GM23338 (cell line): ENCODE measurements at regions not wholly inside any gene's neighbourhood (a gene's known extent, or its start where the extent isn't known, plus 50 kb on each side); places are given as distances from the start of the nearest gene placed in this dataset.
A peak's percentile ranks its signal among the peaks of the same experiment; 100 is the strongest.

Experiments
- ATAC-seq: fragments of 200-7000 bp; cut with Tn5 transposase; 3 replicates; pipeline ENCODE4 v1.9.1; 2020
- DNase-seq: peaks from one replicate; pipeline ENCODE4 v3.0.0-alpha.2; 2015; ENCODE audit warnings: low spot score
- H2AFZ ChIP-seq: fragments of 200-600 bp; sonication (generic); 2 replicates; pipeline ENCODE4 v1.8.0; 2016; ENCODE audit warnings: antibody characterized with exemption, mild to moderate bottlenecking, moderate library complexity
- H3F3A ChIP-seq: fragments of 200-600 bp; sonication (generic); replicated peaks from 2 replicates; pipeline ENCODE4 v1.8.0; 2017; ENCODE audit warnings: antibody characterized with exemption, mixed run types, low read depth
- H3K27ac ChIP-seq: fragments of 200-600 bp; sonication (generic); 2 replicates; pipeline ENCODE4 v1.6.1; 2016; ENCODE audit warnings: low read depth
- H3K27me3 ChIP-seq: fragments of 200-600 bp; sonication (generic); 2 replicates; pipeline ENCODE4 v1.8.0; 2016; ENCODE audit warnings: mild to moderate bottlenecking, mixed run types, moderate library complexity; ENCODE audit not compliant: insufficient read depth
- H3K36me3 ChIP-seq: fragments of 200-600 bp; sonication (generic); 2 replicates; pipeline ENCODE4 v1.8.0; 2016; ENCODE audit warnings: mild to moderate bottlenecking; ENCODE audit not compliant: insufficient read depth
- H3K4me1 ChIP-seq: fragments of 200-600 bp; sonication (generic); 2 replicates; pipeline ENCODE4 v1.8.0; 2016; ENCODE audit warnings: mild to moderate bottlenecking, moderate library complexity; ENCODE audit not compliant: insufficient read depth
- H3K4me2 ChIP-seq: fragments of 200-600 bp; sonication (generic); 2 replicates; pipeline ENCODE4 v1.7.1; 2017; ENCODE audit warnings: mixed run types
- H3K4me3 ChIP-seq: fragments of 200-600 bp; sonication (generic); 2 replicates; pipeline ENCODE4 v1.6.1; 2016; ENCODE audit warnings: mixed run types
- H3K79me2 ChIP-seq: fragments of 200-600 bp; sonication (generic); replicated peaks from 2 replicates; pipeline ENCODE4 v1.8.0; 2017; ENCODE audit warnings: mild to moderate bottlenecking; ENCODE audit not compliant: insufficient read depth
- H3K9me2 ChIP-seq: fragments of 200-600 bp; sonication (generic); 2 replicates; pipeline ENCODE4 v1.8.0; 2017; ENCODE audit not compliant: insufficient read depth
- H4K20me1 ChIP-seq: fragments of 200-600 bp; sonication (generic); replicated peaks from 2 replicates; pipeline ENCODE4 v1.8.0; 2017; ENCODE audit warnings: mild to moderate bottlenecking; ENCODE audit not compliant: insufficient read depth
- H3K27ac Mint-ChIP-seq: 2 replicates; pipeline ENCODE4 v1.8.0; 2020; ENCODE audit warnings: inconsistent platforms, mild to moderate bottlenecking, moderate library complexity, mixed read lengths
- H3K27me3 Mint-ChIP-seq: 3 replicates; pipeline ENCODE4 v1.8.0; 2022; ENCODE audit warnings: low read depth, mild to moderate bottlenecking, moderate library complexity, mixed read lengths, inconsistent platforms; ENCODE audit not compliant: insufficient read depth, poor library complexity
- H3K36me3 Mint-ChIP-seq: 3 replicates; pipeline ENCODE4 v1.8.0; 2021; ENCODE audit warnings: low read depth, mild to moderate bottlenecking, inconsistent platforms, moderate library complexity, mixed read lengths
- H3K4me1 Mint-ChIP-seq: 3 replicates; pipeline ENCODE4 v1.8.0; 2020; ENCODE audit warnings: mild to moderate bottlenecking, inconsistent platforms, mixed read lengths
- H3K4me3 Mint-ChIP-seq: 3 replicates; pipeline ENCODE4 v1.8.0; 2021; ENCODE audit warnings: moderate library complexity, mild to moderate bottlenecking, inconsistent platforms, mixed read lengths
- H3K9me3 Mint-ChIP-seq: 3 replicates; pipeline ENCODE4 v1.8.0; 2020; ENCODE audit warnings: moderate library complexity, mild to moderate bottlenecking, inconsistent platforms, mixed read lengths
- CREB1 ChIP-seq: fragments of 250-450 bp; sonication (Bioruptor Pico); IDR thresholded peaks from 2 replicates; pipeline ENCODE4 v1.5.0; 2020; ENCODE audit warnings: low read depth, mild to moderate bottlenecking, moderate library complexity
- EZH2phosphoT487 ChIP-seq: fragments of 200-600 bp; sonication (generic); IDR thresholded peaks from one replicate; pipeline ENCODE4 v1.8.1; 2018; ENCODE audit warnings: antibody characterized with exemption; ENCODE audit not compliant: unreplicated experiment
- JUNB ChIP-seq: IDR thresholded peaks from one replicate; pipeline ENCODE4 v1.6.1; 2016; ENCODE audit warnings: antibody characterized with exemption; ENCODE audit not compliant: unreplicated experiment
- ZNF114 ChIP-seq: fragments of 250-450 bp; sonication (Bioruptor Pico); IDR thresholded peaks from 2 replicates; pipeline ENCODE4 v1.5.0; 2020; ENCODE audit warnings: mild to moderate bottlenecking, moderate library complexity
- TF ChIP-seq, protein P1 (sequence below), 2 experiments: fragments of 200-600 bp in 1 of 2; sonication (generic) in 1 of 2; conservative IDR thresholded peaks; 2 replicates each; pipeline versions ENCODE4 v1.5.1 to v1.6.1; 2016 to 2017; ENCODE audit warnings: antibody characterized with exemption in 2 of 2, low read depth in 2 of 2, mild to moderate bottlenecking in 2 of 2, moderate library complexity in 1 of 2
- TF ChIP-seq, protein P2 (sequence below): fragments of 250-450 bp; sonication (Bioruptor Pico); IDR thresholded peaks from 2 replicates; pipeline ENCODE4 v1.5.0; 2020; ENCODE audit warnings: mild to moderate bottlenecking, moderate library complexity

DNA sequence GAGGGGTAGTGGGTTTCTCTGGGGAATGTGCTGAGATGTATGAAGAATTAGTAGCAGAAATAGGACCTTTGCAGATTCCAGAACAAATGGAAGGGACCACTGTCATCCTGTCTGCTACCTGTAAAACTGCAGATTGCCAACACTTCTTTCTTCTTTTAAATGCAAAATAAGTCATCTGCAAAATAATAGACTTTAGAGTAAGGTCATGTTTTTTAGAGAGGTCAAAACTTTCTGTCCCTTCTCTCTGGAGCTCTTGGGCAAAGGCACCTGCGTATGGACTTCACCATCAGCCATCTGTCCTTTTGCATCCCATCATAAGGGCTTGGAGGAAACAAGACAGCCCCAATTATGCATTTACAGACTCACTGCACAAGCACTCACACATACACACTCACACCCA lies 121.1 kb upstream of the PPARGC1A start:
- H3K4me3 Mint-ChIP-seq = 0 out of 3 replicates have a peak overlapping the region, but pooled peaks have one; percentile 4
- no peaks in the 10 kb centered on the region for H3K36me3 ChIP-seq
- DNase-seq = peak; percentile 51
- peaks cover 14% of the 10 kb centered on the region; the same call in 1 of the 2 replicates for H3K4me1 ChIP-seq
- H3K9me3 Mint-ChIP-seq = no peaks in the 10 kb centered on the region
- TF ChIP-seq ZNF114 (CRISPR knock-in tag) (no peak), JUNB (no peak), EZH2phosphoT487 (no peak), CREB1 (CRISPR knock-in tag) (no peak)
- TF ChIP-seq, protein P1, sequence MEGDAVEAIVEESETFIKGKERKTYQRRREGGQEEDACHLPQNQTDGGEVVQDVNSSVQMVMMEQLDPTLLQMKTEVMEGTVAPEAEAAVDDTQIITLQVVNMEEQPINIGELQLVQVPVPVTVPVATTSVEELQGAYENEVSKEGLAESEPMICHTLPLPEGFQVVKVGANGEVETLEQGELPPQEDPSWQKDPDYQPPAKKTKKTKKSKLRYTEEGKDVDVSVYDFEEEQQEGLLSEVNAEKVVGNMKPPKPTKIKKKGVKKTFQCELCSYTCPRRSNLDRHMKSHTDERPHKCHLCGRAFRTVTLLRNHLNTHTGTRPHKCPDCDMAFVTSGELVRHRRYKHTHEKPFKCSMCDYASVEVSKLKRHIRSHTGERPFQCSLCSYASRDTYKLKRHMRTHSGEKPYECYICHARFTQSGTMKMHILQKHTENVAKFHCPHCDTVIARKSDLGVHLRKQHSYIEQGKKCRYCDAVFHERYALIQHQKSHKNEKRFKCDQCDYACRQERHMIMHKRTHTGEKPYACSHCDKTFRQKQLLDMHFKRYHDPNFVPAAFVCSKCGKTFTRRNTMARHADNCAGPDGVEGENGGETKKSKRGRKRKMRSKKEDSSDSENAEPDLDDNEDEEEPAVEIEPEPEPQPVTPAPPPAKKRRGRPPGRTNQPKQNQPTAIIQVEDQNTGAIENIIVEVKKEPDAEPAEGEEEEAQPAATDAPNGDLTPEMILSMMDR (conservative IDR thresholded peaks at IDR 0.05; ENCODE audit: low read depth in 2 of 2) = no peak
- TF ChIP-seq, protein P2, sequence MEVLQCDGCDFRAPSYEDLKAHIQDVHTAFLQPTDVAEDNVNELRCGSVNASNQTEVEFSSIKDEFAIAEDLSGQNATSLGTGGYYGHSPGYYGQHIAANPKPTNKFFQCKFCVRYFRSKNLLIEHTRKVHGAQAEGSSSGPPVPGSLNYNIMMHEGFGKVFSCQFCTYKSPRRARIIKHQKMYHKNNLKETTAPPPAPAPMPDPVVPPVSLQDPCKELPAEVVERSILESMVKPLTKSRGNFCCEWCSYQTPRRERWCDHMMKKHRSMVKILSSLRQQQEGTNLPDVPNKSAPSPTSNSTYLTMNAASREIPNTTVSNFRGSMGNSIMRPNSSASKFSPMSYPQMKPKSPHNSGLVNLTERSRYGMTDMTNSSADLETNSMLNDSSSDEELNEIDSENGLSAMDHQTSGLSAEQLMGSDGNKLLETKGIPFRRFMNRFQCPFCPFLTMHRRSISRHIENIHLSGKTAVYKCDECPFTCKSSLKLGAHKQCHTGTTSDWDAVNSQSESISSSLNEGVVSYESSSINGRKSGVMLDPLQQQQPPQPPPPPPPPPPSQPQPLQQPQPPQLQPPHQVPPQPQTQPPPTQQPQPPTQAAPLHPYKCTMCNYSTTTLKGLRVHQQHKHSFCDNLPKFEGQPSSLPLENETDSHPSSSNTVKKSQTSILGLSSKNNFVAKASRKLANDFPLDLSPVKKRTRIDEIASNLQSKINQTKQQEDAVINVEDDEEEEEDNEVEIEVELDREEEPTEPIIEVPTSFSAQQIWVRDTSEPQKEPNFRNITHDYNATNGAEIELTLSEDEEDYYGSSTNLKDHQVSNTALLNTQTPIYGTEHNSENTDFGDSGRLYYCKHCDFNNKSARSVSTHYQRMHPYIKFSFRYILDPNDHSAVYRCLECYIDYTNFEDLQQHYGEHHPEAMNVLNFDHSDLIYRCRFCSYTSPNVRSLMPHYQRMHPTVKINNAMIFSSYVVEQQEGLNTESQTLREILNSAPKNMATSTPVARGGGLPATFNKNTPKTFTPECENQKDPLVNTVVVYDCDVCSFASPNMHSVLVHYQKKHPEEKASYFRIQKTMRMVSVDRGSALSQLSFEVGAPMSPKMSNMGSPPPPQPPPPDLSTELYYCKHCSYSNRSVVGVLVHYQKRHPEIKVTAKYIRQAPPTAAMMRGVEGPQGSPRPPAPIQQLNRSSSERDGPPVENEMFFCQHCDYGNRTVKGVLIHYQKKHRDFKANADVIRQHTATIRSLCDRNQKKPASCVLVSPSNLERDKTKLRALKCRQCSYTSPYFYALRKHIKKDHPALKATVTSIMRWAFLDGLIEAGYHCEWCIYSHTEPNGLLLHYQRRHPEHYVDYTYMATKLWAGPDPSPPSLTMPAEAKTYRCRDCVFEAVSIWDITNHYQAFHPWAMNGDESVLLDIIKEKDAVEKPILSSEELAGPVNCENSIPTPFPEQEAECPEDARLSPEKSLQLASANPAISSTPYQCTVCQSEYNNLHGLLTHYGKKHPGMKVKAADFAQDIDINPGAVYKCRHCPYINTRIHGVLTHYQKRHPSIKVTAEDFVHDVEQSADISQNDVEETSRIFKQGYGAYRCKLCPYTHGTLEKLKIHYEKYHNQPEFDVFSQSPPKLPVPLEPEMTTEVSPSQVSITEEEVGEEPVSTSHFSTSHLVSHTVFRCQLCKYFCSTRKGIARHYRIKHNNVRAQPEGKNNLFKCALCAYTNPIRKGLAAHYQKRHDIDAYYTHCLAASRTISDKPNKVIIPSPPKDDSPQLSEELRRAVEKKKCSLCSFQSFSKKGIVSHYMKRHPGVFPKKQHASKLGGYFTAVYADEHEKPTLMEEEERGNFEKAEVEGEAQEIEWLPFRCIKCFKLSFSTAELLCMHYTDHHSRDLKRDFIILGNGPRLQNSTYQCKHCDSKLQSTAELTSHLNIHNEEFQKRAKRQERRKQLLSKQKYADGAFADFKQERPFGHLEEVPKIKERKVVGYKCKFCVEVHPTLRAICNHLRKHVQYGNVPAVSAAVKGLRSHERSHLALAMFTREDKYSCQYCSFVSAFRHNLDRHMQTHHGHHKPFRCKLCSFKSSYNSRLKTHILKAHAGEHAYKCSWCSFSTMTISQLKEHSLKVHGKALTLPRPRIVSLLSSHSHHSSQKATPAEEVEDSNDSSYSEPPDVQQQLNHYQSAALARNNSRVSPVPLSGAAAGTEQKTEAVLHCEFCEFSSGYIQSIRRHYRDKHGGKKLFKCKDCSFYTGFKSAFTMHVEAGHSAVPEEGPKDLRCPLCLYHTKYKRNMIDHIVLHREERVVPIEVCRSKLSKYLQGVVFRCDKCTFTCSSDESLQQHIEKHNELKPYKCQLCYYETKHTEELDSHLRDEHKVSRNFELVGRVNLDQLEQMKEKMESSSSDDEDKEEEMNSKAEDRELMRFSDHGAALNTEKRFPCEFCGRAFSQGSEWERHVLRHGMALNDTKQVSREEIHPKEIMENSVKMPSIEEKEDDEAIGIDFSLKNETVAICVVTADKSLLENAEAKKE (CRISPR knock-in tag) = peak; percentile 94
- H3K27ac ChIP-seq = no peak overlapping the region
- H3K27me3 ChIP-seq = no peaks in the 10 kb centered on the region
- no peaks in the 10 kb centered on the region for H3F3A ChIP-seq
- H2AFZ ChIP-seq = no peak overlapping the region
- no peak overlapping the region for H3K27ac Mint-ChIP-seq
- H3K79me2 ChIP-seq = no peaks in the 10 kb centered on the region
- peak; percentile 58 for ATAC-seq
- no peak overlapping the region for H3K4me3 ChIP-seq
- peak overlapping the region; percentile 53 for H3K4me2 ChIP-seq
- no peaks in the 10 kb centered on the region for H3K9me2 ChIP-seq
- no peaks in the 10 kb centered on the region for H3K27me3 Mint-ChIP-seq
- no peaks in the 10 kb centered on the region for H4K20me1 ChIP-seq
- peaks cover 23% of the 10 kb centered on the region for H3K4me1 Mint-ChIP-seq
- H3K36me3 Mint-ChIP-seq = no peaks in the 10 kb centered on the region
